ENCODE measurements at regions not wholly inside any gene's neighbourhood (a gene's known extent, or its start where the extent isn't known, plus 50 kb on each side); places are given as distances from the start of the nearest gene placed in this dataset.
"Not testable (repeated sequence)": the region's sequence is repeated elsewhere in the genome, so short reads cannot be mapped to it uniquely, and the experiment has no call there.

GRCh38 chr14:62455446-62455845, 589.8 kb downstream of the KCNH5 start:
- no peak for DNase-seq (ENCODE audit: low read depth in 2 of 3, low spot score in 2 of 3)

DNA sequence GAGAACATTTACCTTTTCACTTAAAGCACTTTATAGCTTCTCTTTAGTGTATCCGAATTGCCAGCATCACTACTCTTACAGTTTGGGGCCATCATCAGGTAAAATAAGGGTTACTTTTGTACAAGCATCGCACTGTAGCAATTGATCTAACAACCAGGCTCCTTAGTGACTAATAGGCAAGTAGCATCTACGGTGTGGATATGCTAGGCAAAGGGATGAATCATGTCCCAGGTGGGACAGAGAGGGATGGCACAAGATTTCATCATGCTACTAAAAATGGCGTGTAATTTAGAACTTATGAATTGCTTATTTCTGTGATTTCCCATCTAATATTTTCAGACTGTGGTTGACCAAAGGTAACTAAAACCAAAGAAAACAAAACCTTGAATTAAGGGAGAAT, 582.3 kb downstream of the KCNH5 start:
- DNase-seq (ENCODE audit: low read depth in 2 of 3, low spot score in 2 of 3) = no peak

- DNase-seq (ENCODE audit: low read depth in 2 of 3, low spot score in 2 of 3) = no peak
These were observed 576.3 kb downstream of the KCNH5 start for GRCh38 chr14:62468946-62469345.

DNA sequence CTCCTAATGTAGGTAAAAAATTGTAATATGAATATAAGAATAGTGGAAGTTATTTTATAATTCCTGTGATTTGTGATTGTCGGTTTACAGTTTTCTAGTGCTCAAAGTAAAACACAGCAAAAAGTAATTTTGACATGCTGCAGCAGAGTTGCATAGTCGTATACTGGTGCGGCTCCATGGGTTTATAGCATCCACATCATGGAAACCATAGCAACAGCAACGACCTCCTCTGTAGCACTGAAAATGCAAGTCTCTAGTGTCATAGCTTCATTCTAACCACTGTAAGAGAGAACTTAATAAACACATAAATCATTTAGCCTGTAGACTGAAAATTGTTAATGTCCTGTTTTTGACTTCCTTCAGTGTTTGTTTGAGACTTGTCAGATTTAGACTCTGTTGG, 574.3 kb downstream of the KCNH5 start:
- DNase-seq (ENCODE audit: low read depth in 2 of 3, low spot score in 2 of 3) = no peak

DNA sequence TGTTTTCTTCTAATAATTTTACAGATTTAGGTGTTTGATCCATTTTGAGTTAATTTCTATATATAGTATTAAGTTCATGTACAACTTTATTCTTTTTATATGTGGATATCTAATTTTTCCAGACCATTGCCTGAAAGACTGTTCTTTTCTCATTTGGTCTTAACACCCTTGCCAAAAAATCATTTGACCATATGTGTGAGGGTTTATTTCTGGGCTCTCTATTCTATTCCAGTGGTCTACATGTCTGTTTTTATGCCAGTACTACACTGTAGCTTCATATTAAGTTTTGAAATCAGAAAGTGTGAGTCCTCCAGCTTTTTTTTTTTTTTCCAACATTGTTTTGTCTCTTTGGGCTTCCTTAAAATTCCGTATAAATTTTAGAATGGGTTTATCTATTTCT, 554.1 kb downstream of the KCNH5 start:
- DNase-seq (ENCODE audit: low read depth in 2 of 3, low spot score in 2 of 3) = no peak

GRCh38 chr14:62497708-62498107, 547.5 kb downstream of the KCNH5 start:
- DNase-seq (ENCODE audit: low read depth in 2 of 3, low spot score in 2 of 3) = no peak

DNA sequence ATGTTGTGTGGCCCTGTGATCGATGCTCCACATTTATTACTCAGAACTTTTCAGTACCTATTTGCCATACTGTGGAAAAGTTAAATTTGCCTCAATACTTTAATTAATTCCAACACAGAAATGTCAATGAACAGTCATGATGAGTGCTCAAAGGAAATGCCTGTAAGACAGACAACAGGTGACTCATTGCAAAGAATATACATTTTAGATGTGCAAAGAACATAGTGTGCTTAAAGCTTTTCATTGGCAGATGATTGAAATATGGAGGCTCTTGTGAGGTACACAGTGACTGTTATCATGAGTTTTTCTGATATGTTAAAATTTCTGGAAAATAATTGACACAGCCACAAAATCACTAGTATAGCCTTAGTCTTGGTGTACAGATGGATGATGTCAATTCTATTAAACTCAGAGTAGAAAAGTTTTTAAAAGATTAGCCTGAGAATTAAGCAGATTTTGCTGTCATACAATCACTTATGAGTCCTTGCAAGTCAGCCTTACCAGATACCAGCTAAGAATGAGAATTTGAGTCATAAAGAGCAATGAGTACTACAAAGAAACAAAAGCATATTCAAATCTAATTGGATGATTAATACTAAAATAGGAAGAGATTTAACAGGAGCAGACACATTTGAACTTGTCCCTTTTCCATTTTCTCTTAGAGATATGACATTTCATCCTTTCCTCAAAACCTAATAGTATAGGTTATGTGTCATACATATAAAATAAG, 544.1 kb downstream of the KCNH5 start:
- DNase-seq (ENCODE audit: low read depth in 2 of 3, low spot score in 2 of 3) = no peak

- no peak for DNase-seq (ENCODE audit: low read depth in 2 of 3, low spot score in 2 of 3)
These were observed 540.2 kb downstream of the KCNH5 start for GRCh38 chr14:62505045-62505444.

- not testable (repeated sequence) for DNase-seq (ENCODE audit: low read depth in 2 of 3, low spot score in 2 of 3)
These were observed 523.9 kb downstream of the KCNH5 start for GRCh38 chr14:62521309-62521708.

DNA sequence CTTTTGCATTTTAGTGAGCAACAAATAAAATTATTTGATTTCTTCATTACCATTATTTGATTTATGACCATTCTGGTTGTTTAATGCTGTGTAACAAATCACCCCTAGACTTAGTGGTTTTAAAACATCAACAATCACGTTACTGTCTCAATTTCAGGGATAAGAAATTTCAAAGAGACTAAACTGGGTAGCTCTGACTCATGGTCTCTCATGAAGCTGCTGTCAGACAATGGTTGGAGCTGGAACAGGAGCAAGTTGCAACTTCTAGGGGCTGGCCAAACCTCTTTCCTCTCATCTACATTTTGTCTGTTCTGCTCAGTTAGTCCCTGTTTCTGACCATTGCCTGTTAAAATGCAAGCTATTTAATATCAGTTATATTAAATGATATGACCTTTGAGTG, 517.0 kb downstream of the KCNH5 start:
- no peak for DNase-seq (ENCODE audit: low read depth in 2 of 3, low spot score in 2 of 3)

DNA sequence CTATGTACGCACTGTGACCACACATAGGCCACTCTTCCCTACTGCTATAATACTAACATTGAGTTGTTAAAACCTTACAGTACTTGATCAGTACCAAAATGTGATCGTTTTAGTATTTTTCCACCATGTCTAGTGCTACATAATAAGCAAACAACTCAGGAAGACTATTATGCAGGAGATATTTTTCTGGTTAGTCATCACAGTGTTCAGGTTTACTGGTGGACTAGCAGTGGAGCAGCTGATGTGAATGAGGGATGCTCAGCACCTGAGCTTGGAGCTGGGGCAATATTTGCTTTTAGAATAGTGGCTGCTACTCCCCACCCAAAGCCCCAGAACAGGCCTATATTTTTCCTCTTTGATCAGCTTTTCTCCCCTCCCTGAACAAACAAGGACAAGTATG, 513.1 kb downstream of the KCNH5 start:
- DNase-seq (ENCODE audit: low read depth in 2 of 3, low spot score in 2 of 3) = no peak

GRCh38 chr14:62546862-62547474, 498.3 kb downstream of the KCNH5 start:
- DNase-seq (ENCODE audit: low read depth in 2 of 3, low spot score in 2 of 3) = no peak

- DNase-seq (ENCODE audit: low read depth in 2 of 3, low spot score in 2 of 3) = no peak
These were observed 487.8 kb downstream of the KCNH5 start for GRCh38 chr14:62557416-62557815.

DNA sequence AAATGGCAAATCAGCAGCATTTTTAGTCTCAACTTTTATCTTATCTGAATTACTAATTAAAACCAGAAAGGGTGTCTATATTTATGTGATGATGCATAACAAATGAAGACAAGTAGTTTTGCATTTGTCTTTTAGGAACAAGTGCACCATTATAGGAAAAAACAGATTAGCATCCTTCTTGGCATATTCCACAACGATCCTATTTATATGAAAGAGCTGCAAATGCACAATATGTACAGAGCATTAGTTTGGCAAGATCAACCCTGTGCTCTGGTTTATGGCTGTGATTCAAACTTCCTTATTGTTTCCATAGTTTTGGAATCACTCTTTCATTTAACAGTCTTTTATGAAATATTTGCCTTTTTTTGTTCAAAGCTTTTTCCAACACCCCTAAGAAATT, 486.8 kb downstream of the KCNH5 start:
- DNase-seq (ENCODE audit: low read depth in 2 of 3, low spot score in 2 of 3) = no peak

DNA sequence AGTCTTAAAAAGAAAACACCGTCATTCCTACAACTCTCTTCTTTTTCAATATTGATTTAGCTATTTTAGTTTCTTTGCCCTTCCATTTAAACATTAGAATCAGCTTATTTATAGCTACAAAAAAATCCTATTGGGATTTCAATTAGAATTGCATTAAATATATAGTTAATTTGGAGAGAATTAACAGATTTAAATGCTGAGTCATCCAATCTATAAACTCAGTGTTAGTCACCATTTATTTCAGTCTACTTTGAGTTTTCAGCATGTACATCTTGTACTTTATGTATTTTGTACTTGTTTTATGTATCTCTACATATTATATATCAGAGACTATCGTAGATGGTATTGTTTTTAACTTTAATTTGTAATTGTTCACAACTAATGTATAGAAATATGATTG, 460.0 kb downstream of the KCNH5 start:
- DNase-seq (ENCODE audit: low read depth in 2 of 3, low spot score in 2 of 3) = no peak

DNA sequence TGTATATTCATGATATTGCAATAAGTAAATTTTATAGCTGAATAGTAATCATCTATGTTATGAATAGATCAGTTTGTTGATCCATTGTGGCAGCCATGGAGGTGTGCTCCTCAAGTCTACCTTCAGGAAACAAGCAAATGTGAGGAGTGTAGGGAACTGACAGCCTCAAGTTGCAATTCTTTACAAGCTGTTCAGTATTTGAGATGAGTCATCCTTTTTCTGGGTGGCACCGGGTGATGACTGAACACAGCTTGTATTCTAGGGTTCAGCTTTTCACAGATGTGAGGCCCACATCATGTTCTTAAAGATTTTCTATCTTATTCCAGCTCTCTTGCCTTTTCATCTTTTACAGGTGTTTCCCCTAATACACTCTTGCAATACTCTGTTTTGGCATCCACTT, 452.4 kb downstream of the KCNH5 start:
- DNase-seq (ENCODE audit: low read depth in 2 of 3, low spot score in 2 of 3) = no peak

DNA sequence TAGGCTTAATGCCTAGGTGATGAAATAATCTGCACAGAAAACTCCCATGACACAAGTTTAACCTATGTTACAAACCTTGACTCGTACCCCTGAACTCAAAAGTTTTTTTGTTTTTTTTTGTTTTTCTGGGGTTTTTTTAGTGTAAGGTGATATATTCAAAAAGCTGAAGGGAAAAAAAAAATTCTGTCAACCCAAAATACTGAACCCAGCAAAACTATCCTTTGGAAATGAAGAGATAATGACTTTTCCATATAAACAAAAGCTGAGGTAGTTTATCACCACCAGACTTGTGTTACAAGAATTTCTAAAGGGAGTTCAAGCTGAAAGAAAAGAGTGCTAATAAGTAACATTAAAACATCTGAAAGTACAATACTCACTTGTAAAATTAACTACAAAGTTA, 448.1 kb downstream of the KCNH5 start:
- DNase-seq (ENCODE audit: low read depth in 2 of 3, low spot score in 2 of 3) = no peak

GRCh38 chr14:62599616-62600385, 445.5 kb downstream of the KCNH5 start:
- no peak for DNase-seq (ENCODE audit: low read depth in 2 of 3, low spot score in 2 of 3)

- no peak for DNase-seq (ENCODE audit: low read depth in 2 of 3, low spot score in 2 of 3)
These were observed 442.5 kb downstream of the KCNH5 start for GRCh38 chr14:62602712-62603111.

DNA sequence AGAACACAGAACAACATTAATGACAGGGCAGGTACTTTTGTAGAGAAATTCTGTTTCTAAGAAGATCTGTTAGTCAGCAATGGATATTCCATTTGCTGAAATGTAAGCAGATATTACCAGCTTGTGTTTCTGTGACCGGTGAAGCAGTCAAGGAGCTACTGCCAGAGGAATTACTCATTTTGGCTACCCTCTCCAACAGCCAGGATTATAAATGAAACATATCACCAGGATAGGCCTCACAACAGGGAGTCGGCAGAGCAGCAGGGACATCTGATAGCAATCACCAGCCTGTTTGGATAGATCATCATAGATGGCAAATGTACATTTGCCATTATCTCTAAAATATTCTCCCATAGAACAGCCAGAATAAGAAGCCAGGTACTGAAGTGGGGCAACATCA, 440.7 kb downstream of the KCNH5 start:
- DNase-seq (ENCODE audit: low read depth in 2 of 3, low spot score in 2 of 3) = no peak

GRCh38 chr14:62614122-62614521, 431.1 kb downstream of the KCNH5 start:
- DNase-seq (ENCODE audit: low read depth in 2 of 3, low spot score in 2 of 3) = no peak

- DNase-seq (ENCODE audit: low read depth in 2 of 3, low spot score in 2 of 3) = no peak
These were observed 428.6 kb downstream of the KCNH5 start for GRCh38 chr14:62616668-62617067.

Data from hematopoietic multipotent progenitor cell (in vitro differentiated cells).